HL-60 (cell line): ENCODE measurements at regions not wholly inside any gene's neighbourhood (a gene's known extent, or its start where the extent isn't known, plus 50 kb on each side); places are given as distances from the start of the nearest gene placed in this dataset.

Source experiments
- CTCF ChIP-seq: IDR thresholded peaks from one replicate; pipeline ENCODE4 v1.5.1; 2011; ENCODE audit warnings: low read length, control low read depth, inconsistent platforms; ENCODE audit not compliant: insufficient read depth
- POLR2AphosphoS5 ChIP-seq: IDR thresholded peaks from 2 replicates; pipeline ENCODE4 v1.6.1; 2012; ENCODE audit warnings: low read depth
- REST ChIP-seq: IDR thresholded peaks from 2 replicates; pipeline ENCODE4 v1.6.1; 2012; ENCODE audit warnings: low read depth; ENCODE audit not compliant: insufficient replicate concordance

GRCh38 chr1:2880086-2880485, 78.6 kb upstream of the TTC34 start:
- TF ChIP-seq CTCF (no peak), REST (no peak), POLR2AphosphoS5 (no peak)
